ENCODE measurements at regions not wholly inside any gene's neighbourhood (a gene's known extent, or its start where the extent isn't known, plus 50 kb on each side); places are given as distances from the start of the nearest gene placed in this dataset.

DNA sequence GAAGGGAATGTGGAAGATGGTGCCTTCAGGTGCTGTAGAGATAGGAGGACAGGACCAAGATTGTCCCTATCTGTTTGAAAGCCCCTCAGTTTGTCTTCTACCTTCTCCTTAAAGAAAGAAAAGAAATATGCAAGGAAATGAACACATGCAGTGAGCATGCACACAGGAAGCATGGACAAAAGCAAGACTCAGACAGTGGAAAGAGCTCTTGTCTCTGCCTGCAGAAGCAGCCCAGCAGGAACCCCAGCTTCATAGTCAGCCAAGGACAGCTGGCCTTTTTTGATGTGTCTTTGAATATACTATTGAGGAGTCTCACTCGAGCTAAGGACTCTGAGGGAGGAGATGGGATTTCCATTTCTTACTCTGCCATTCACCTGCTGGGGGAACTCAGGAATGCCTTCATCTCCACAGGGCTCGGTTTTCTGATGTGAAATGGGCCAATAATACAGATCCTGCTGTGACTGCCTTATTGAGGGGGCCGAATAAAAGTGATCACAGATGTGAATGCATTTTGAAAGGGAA is 132.5 kb upstream of the ADRA1B start:
- TF ChIP-seq, protein P1, sequence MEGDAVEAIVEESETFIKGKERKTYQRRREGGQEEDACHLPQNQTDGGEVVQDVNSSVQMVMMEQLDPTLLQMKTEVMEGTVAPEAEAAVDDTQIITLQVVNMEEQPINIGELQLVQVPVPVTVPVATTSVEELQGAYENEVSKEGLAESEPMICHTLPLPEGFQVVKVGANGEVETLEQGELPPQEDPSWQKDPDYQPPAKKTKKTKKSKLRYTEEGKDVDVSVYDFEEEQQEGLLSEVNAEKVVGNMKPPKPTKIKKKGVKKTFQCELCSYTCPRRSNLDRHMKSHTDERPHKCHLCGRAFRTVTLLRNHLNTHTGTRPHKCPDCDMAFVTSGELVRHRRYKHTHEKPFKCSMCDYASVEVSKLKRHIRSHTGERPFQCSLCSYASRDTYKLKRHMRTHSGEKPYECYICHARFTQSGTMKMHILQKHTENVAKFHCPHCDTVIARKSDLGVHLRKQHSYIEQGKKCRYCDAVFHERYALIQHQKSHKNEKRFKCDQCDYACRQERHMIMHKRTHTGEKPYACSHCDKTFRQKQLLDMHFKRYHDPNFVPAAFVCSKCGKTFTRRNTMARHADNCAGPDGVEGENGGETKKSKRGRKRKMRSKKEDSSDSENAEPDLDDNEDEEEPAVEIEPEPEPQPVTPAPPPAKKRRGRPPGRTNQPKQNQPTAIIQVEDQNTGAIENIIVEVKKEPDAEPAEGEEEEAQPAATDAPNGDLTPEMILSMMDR (IDR thresholded peaks at IDR 0.05 in 8 of 11, conservative IDR thresholded peaks at IDR 0.05 in 3 of 11): no peak
- TF ChIP-seq POLR2A (IDR thresholded peaks at IDR 0.05): no peak
